GM23338 (cell line): ENCODE measurements at regions not wholly inside any gene's neighbourhood (a gene's known extent, or its start where the extent isn't known, plus 50 kb on each side); places are given as distances from the start of the nearest gene placed in this dataset. TPM values are rescaled to one million over a fixed set of nuclear protein-coding genes. Genes with fewer than 3 reads are reported as not detected.

Source experiments
- CREB1 ChIP-seq: fragments of 250-450 bp; sonication (Bioruptor Pico); IDR thresholded peaks from 2 replicates; pipeline ENCODE4 v1.5.0; 2020; ENCODE audit warnings: low read depth, mild to moderate bottlenecking, moderate library complexity
- EZH2phosphoT487 ChIP-seq: fragments of 200-600 bp; sonication (generic); IDR thresholded peaks from one replicate; pipeline ENCODE4 v1.8.1; 2018; ENCODE audit warnings: antibody characterized with exemption; ENCODE audit not compliant: unreplicated experiment
- JUNB ChIP-seq: IDR thresholded peaks from one replicate; pipeline ENCODE4 v1.6.1; 2016; ENCODE audit warnings: antibody characterized with exemption; ENCODE audit not compliant: unreplicated experiment
- NANOG ChIP-seq: IDR thresholded peaks from 2 replicates; pipeline ENCODE4 v1.6.1; 2016; ENCODE audit warnings: antibody characterized with exemption, borderline replicate concordance
- STAT1 ChIP-seq: IDR thresholded peaks from one replicate; pipeline ENCODE4 v1.6.1; 2016; ENCODE audit warnings: antibody characterized with exemption; ENCODE audit not compliant: unreplicated experiment
- small RNA-seq: library from RNA; depleted of rRNA; stranded (forward); fragments of <200 nt; gene quantifications from one replicate; pipeline ENCODE3, GENCODE V24; 2014; ENCODE audit warnings: low replicate concordance
- TF ChIP-seq, protein P1 (sequence below): fragments of 250-450 bp; sonication (Bioruptor Pico); IDR thresholded peaks from 2 replicates; pipeline ENCODE4 v1.5.0; 2020; ENCODE audit warnings: mild to moderate bottlenecking, moderate library complexity
- TF ChIP-seq, protein P2 (sequence below): IDR thresholded peaks from 2 replicates; pipeline ENCODE4 v1.6.1; 2016; ENCODE audit warnings: antibody characterized with exemption

- TF ChIP-seq, protein P1, sequence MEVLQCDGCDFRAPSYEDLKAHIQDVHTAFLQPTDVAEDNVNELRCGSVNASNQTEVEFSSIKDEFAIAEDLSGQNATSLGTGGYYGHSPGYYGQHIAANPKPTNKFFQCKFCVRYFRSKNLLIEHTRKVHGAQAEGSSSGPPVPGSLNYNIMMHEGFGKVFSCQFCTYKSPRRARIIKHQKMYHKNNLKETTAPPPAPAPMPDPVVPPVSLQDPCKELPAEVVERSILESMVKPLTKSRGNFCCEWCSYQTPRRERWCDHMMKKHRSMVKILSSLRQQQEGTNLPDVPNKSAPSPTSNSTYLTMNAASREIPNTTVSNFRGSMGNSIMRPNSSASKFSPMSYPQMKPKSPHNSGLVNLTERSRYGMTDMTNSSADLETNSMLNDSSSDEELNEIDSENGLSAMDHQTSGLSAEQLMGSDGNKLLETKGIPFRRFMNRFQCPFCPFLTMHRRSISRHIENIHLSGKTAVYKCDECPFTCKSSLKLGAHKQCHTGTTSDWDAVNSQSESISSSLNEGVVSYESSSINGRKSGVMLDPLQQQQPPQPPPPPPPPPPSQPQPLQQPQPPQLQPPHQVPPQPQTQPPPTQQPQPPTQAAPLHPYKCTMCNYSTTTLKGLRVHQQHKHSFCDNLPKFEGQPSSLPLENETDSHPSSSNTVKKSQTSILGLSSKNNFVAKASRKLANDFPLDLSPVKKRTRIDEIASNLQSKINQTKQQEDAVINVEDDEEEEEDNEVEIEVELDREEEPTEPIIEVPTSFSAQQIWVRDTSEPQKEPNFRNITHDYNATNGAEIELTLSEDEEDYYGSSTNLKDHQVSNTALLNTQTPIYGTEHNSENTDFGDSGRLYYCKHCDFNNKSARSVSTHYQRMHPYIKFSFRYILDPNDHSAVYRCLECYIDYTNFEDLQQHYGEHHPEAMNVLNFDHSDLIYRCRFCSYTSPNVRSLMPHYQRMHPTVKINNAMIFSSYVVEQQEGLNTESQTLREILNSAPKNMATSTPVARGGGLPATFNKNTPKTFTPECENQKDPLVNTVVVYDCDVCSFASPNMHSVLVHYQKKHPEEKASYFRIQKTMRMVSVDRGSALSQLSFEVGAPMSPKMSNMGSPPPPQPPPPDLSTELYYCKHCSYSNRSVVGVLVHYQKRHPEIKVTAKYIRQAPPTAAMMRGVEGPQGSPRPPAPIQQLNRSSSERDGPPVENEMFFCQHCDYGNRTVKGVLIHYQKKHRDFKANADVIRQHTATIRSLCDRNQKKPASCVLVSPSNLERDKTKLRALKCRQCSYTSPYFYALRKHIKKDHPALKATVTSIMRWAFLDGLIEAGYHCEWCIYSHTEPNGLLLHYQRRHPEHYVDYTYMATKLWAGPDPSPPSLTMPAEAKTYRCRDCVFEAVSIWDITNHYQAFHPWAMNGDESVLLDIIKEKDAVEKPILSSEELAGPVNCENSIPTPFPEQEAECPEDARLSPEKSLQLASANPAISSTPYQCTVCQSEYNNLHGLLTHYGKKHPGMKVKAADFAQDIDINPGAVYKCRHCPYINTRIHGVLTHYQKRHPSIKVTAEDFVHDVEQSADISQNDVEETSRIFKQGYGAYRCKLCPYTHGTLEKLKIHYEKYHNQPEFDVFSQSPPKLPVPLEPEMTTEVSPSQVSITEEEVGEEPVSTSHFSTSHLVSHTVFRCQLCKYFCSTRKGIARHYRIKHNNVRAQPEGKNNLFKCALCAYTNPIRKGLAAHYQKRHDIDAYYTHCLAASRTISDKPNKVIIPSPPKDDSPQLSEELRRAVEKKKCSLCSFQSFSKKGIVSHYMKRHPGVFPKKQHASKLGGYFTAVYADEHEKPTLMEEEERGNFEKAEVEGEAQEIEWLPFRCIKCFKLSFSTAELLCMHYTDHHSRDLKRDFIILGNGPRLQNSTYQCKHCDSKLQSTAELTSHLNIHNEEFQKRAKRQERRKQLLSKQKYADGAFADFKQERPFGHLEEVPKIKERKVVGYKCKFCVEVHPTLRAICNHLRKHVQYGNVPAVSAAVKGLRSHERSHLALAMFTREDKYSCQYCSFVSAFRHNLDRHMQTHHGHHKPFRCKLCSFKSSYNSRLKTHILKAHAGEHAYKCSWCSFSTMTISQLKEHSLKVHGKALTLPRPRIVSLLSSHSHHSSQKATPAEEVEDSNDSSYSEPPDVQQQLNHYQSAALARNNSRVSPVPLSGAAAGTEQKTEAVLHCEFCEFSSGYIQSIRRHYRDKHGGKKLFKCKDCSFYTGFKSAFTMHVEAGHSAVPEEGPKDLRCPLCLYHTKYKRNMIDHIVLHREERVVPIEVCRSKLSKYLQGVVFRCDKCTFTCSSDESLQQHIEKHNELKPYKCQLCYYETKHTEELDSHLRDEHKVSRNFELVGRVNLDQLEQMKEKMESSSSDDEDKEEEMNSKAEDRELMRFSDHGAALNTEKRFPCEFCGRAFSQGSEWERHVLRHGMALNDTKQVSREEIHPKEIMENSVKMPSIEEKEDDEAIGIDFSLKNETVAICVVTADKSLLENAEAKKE (CRISPR knock-in tag) = no peak
- TF ChIP-seq EZH2phosphoT487 = no peak
- no peak for TF ChIP-seq JUNB
- TF ChIP-seq STAT1 = no peak
- no peak for TF ChIP-seq CREB1 (CRISPR knock-in tag)
- TF ChIP-seq, protein P2, sequence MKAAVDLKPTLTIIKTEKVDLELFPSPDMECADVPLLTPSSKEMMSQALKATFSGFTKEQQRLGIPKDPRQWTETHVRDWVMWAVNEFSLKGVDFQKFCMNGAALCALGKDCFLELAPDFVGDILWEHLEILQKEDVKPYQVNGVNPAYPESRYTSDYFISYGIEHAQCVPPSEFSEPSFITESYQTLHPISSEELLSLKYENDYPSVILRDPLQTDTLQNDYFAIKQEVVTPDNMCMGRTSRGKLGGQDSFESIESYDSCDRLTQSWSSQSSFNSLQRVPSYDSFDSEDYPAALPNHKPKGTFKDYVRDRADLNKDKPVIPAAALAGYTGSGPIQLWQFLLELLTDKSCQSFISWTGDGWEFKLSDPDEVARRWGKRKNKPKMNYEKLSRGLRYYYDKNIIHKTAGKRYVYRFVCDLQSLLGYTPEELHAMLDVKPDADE = no peak
- no peak for TF ChIP-seq NANOG
Observed at GRCh38 chr14:99118946-99119345, 153.1 kb downstream of the BCL11B start (continued).

Small RNAs in the stretch of these regions (small RNA-seq; reads per million reads assigned to genes)
- gene AL162151.2 (0.12 reads per million), gene RN7SL714P (not detected)
